GM21390 (cell line): ENCODE measurements at regions not wholly inside any gene's neighbourhood (a gene's known extent, or its start where the extent isn't known, plus 50 kb on each side); places are given as distances from the start of the nearest gene placed in this dataset.

ENCODE experiments used
- ATAC-seq: cut with Tn5 transposase; IDR thresholded peaks from one replicate; pipeline ENCODE4 v1.9.1; 2021; ENCODE audit not compliant: unreplicated experiment

GRCh38 chr16:56140645-56141044 is 50.6 kb upstream of the GNAO1 start:
- no peak for ATAC-seq

GRCh38 chr16:56137269-56137668 is 54.0 kb upstream of the GNAO1 start:
- ATAC-seq, result no peak

GRCh38 chr16:56136256-56136655 is 55.0 kb upstream of the GNAO1 start:
- no peak for ATAC-seq

GRCh38 chr16:56134790-56135189 is 56.5 kb upstream of the GNAO1 start:
- no peak for ATAC-seq

- ATAC-seq, result no peak
Measured at GRCh38 chr16:56125922-56126321, 65.4 kb upstream of the GNAO1 start.

- no peak for ATAC-seq
Measured at GRCh38 chr16:56122251-56122650, 69.0 kb upstream of the GNAO1 start.

- no peak for ATAC-seq
Measured at GRCh38 chr16:56121156-56121500, 70.2 kb upstream of the GNAO1 start.

GRCh38 chr16:56120447-56121155 is 70.7 kb upstream of the GNAO1 start:
- ATAC-seq, result no peak

GRCh38 chr16:56119133-56119532 is 72.2 kb upstream of the GNAO1 start:
- no peak for ATAC-seq

GRCh38 chr16:56116577-56116964 is 74.7 kb upstream of the GNAO1 start:
- no peak for ATAC-seq

- ATAC-seq, result no peak
Measured at GRCh38 chr16:56115817-56116576, 75.3 kb upstream of the GNAO1 start.

GRCh38 chr16:56113223-56113622 is 78.1 kb upstream of the GNAO1 start:
- ATAC-seq, result no peak

- ATAC-seq, result no peak
Measured at GRCh38 chr16:56111100-56111499, 80.2 kb upstream of the GNAO1 start.

GRCh38 chr16:56109994-56110393 is 81.3 kb upstream of the GNAO1 start:
- no peak for ATAC-seq

GRCh38 chr16:56109205-56109604 is 82.1 kb upstream of the GNAO1 start:
- ATAC-seq, result no peak

- no peak for ATAC-seq
Measured at GRCh38 chr16:56108724-56109123, 82.6 kb upstream of the GNAO1 start.

GRCh38 chr16:56108056-56108471 is 83.2 kb upstream of the GNAO1 start:
- no peak for ATAC-seq

- ATAC-seq, result no peak
Measured at GRCh38 chr16:56106527-56106926, 84.8 kb upstream of the GNAO1 start.

GRCh38 chr16:56102906-56103305 is 88.4 kb upstream of the GNAO1 start:
- ATAC-seq, result no peak

GRCh38 chr16:56102183-56102686 is 89.1 kb upstream of the GNAO1 start:
- no peak for ATAC-seq

GRCh38 chr16:56101480-56101879 is 89.8 kb upstream of the GNAO1 start:
- ATAC-seq, result no peak

- no peak for ATAC-seq
Measured at GRCh38 chr16:56097306-56097705, 94.0 kb upstream of the GNAO1 start.
